Thyroid gland (tissue), 4 donors: ENCODE measurements at regions not wholly inside any gene's neighbourhood (a gene's known extent, or its start where the extent isn't known, plus 50 kb on each side); places are given as distances from the start of the nearest gene placed in this dataset.

Experiments
- POLR2A ChIP-seq, 2 donors: fragments of 450-650 bp; IDR thresholded peaks; one replicate each; pipeline ENCODE4 v1.6.1; 2017; ENCODE audit warnings: antibody characterized with exemption in 2 of 2, mild to moderate bottlenecking in 2 of 2, moderate library complexity in 1 of 2
- TF ChIP-seq, protein P1 (sequence below), 6 experiments: fragments of 200-600 bp in 3 of 6; fragments of 450-650 bp in 3 of 6; sonication (generic) in 3 of 6; IDR thresholded peaks; one replicate each; pipeline ENCODE4 v1.5.1; 2016 to 2019; ENCODE audit warnings: antibody characterized with exemption in 6 of 6, mild to moderate bottlenecking in 2 of 6, inconsistent platforms in 1 of 6, moderate library complexity in 1 of 6

DNA sequence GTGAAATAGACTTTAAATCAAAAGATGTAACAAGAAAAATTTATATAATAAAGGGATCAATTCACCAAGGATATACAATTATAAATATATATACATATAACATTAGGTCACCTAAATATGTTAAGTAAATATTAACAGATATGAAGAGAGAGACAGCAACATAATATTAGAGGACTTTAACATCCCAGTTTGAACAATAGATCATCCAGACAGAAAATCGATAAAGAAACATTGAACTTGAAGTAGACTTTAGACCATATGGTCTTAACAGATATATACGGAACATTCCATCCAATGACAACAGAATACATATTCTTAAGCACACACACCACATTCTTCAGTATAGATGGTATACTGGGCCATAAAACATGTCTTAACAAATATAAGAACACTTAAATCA lies 649.6 kb upstream of the SETBP1 start:
- TF ChIP-seq, protein P1, sequence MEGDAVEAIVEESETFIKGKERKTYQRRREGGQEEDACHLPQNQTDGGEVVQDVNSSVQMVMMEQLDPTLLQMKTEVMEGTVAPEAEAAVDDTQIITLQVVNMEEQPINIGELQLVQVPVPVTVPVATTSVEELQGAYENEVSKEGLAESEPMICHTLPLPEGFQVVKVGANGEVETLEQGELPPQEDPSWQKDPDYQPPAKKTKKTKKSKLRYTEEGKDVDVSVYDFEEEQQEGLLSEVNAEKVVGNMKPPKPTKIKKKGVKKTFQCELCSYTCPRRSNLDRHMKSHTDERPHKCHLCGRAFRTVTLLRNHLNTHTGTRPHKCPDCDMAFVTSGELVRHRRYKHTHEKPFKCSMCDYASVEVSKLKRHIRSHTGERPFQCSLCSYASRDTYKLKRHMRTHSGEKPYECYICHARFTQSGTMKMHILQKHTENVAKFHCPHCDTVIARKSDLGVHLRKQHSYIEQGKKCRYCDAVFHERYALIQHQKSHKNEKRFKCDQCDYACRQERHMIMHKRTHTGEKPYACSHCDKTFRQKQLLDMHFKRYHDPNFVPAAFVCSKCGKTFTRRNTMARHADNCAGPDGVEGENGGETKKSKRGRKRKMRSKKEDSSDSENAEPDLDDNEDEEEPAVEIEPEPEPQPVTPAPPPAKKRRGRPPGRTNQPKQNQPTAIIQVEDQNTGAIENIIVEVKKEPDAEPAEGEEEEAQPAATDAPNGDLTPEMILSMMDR (IDR thresholded peaks at IDR 0.05) = no peak
- TF ChIP-seq POLR2A (IDR thresholded peaks at IDR 0.05) = no peak
